Upper lobe of left lung (tissue), 6 donors: ENCODE measurements at regions not wholly inside any gene's neighbourhood (a gene's known extent, or its start where the extent isn't known, plus 50 kb on each side); places are given as distances from the start of the nearest gene placed in this dataset.

Experiments
- ATAC-seq, 2 donors: fragments of 200-7000 bp; cut with Tn5 transposase; one replicate each; pipeline ENCODE4 v1.9.1; 2022; ENCODE audit warnings: mild to moderate bottlenecking in 2 of 2, moderate library complexity in 2 of 2; ENCODE audit not compliant: low FRiP score in 2 of 2
- DNase-seq, 2 donors: peaks; one replicate each; pipeline ENCODE4 v3.0.0-alpha.2; 2019 to 2020
- H3K27ac ChIP-seq, 4 donors: fragments of 200-600 bp; sonication (generic); one replicate each; pipeline ENCODE4 v1.5.1; 2016 to 2019
- H3K27me3 ChIP-seq, 4 donors: fragments of 200-600 bp; sonication (generic); one replicate each; pipeline ENCODE4 v1.5.1; 2017 to 2019
- H3K36me3 ChIP-seq, 4 donors: fragments of 200-600 bp; sonication (generic); one replicate each; pipeline ENCODE4 v1.5.1; 2016 to 2019
- H3K4me1 ChIP-seq, 4 donors: fragments of 200-600 bp; sonication (generic); one replicate each; pipeline ENCODE4 v1.5.1; 2018 to 2019
- H3K4me3 ChIP-seq, 4 donors: fragments of 200-600 bp; sonication (generic); one replicate each; pipeline ENCODE4 v1.5.1; 2017 to 2019; ENCODE audit warnings: mild to moderate bottlenecking in 2 of 4, moderate library complexity in 1 of 4
- H3K9me3 ChIP-seq, 4 donors: fragments of 200-600 bp; sonication (generic); one replicate each; pipeline ENCODE4 v1.5.1; 2018 to 2019
- EP300 ChIP-seq, 4 donors: sonication (generic); formaldehyde crosslinking; IDR thresholded peaks; one replicate each; pipeline ENCODE4 v1.5.1; 2017; ENCODE audit warnings: antibody characterized with exemption in 4 of 4, control low read depth in 2 of 4
- POLR2A ChIP-seq, 4 donors: fragments of 450-650 bp; IDR thresholded peaks; one replicate each; pipeline ENCODE4 v1.5.1; 2016 to 2017; ENCODE audit warnings: antibody characterized with exemption in 4 of 4, mild to moderate bottlenecking in 2 of 4
- POLR2AphosphoS5 ChIP-seq, 2 donors: sonication (generic); formaldehyde crosslinking; IDR thresholded peaks; one replicate each; pipeline ENCODE4 v1.5.1; 2017; ENCODE audit warnings: antibody characterized with exemption in 2 of 2
- WGBS, 2 donors: methylation state at CpG; one replicate each; pipeline ENCODE4 v1.1.5; 2017 to 2018; 5-methylcytosine and 5-hydroxymethylcytosine counted together
- TF ChIP-seq, protein P1 (sequence below), 6 experiments: fragments of 450-650 bp in 4 of 6; fragments of 200-600 bp in 2 of 6; sonication (generic) in 2 of 6; IDR thresholded peaks; one replicate each; pipeline ENCODE4 v1.5.1; 2016 to 2019; ENCODE audit warnings: antibody characterized with exemption in 6 of 6
- donor health status: DM: no; HTN: no; CAD: no; lungs with moderate emphysema.
- donor health status: DM: no; HTN: yes; CAD: no; lungs with severe emphysema.

- DNase-seq (no peak), ATAC-seq (no peak)
- no peak overlapping the region for H3K4me3 ChIP-seq
- H3K27me3 ChIP-seq = no peaks in the 10 kb centered on the region
- H3K36me3 ChIP-seq = no peaks in the 10 kb centered on the region
- WGBS, 2 donors = 97 to 100% methylated on average over 1 of the region's 1 CpG
- TF ChIP-seq POLR2AphosphoS5 (IDR thresholded peaks at IDR 0.05) (no peak), POLR2A (IDR thresholded peaks at IDR 0.05) (no peak), EP300 (IDR thresholded peaks at IDR 0.05) (no peak)
- TF ChIP-seq, protein P1, sequence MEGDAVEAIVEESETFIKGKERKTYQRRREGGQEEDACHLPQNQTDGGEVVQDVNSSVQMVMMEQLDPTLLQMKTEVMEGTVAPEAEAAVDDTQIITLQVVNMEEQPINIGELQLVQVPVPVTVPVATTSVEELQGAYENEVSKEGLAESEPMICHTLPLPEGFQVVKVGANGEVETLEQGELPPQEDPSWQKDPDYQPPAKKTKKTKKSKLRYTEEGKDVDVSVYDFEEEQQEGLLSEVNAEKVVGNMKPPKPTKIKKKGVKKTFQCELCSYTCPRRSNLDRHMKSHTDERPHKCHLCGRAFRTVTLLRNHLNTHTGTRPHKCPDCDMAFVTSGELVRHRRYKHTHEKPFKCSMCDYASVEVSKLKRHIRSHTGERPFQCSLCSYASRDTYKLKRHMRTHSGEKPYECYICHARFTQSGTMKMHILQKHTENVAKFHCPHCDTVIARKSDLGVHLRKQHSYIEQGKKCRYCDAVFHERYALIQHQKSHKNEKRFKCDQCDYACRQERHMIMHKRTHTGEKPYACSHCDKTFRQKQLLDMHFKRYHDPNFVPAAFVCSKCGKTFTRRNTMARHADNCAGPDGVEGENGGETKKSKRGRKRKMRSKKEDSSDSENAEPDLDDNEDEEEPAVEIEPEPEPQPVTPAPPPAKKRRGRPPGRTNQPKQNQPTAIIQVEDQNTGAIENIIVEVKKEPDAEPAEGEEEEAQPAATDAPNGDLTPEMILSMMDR (IDR thresholded peaks at IDR 0.05) = no peak
- no peaks in the 10 kb centered on the region for H3K9me3 ChIP-seq
- H3K4me1 ChIP-seq = no peaks in the 10 kb centered on the region
- no peak overlapping the region for H3K27ac ChIP-seq
These were observed 324.7 kb downstream of the FOXL1 start for GRCh38 chr16:86903068-86903467.

DNA sequence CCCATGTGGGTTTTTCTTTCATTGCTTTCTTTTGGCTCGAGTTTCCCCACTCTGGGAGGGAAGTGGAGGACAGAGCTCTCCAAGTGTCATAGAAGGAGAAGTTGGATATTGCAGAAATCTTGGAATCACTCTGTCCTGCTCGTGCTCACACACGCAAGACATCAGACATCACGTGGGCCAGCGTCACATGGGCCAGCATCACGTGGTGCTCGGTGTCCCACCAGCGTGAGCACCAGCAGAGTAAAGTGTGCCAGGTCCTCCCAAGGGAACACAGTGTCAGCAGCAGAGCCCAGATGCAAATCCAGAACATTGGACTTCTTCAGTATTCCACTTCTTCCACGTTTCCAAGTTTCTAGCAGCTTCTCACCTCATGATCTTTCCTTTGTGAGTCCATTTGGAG, 327.0 kb downstream of the FOXL1 start:
- DNase-seq = no peak
- Histone ChIP-seq H3K36me3 (no peaks in the 10 kb centered on the region), H3K4me1 (no peaks in the 10 kb centered on the region), H3K27me3 (no peaks in the 10 kb centered on the region), H3K27ac (no peak overlapping the region), H3K4me3 (no peak overlapping the region), H3K9me3 (no peaks in the 10 kb centered on the region)
- no peak for ATAC-seq
- 82 to 90% methylated on average over 8 to 9 of the region's 9 CpGs for WGBS, 2 donors
- TF ChIP-seq POLR2AphosphoS5 (IDR thresholded peaks at IDR 0.05) (no peak), EP300 (IDR thresholded peaks at IDR 0.05) (no peak), POLR2A (IDR thresholded peaks at IDR 0.05) (no peak)
- TF ChIP-seq, protein P1 (IDR thresholded peaks at IDR 0.05) = no peak

DNA sequence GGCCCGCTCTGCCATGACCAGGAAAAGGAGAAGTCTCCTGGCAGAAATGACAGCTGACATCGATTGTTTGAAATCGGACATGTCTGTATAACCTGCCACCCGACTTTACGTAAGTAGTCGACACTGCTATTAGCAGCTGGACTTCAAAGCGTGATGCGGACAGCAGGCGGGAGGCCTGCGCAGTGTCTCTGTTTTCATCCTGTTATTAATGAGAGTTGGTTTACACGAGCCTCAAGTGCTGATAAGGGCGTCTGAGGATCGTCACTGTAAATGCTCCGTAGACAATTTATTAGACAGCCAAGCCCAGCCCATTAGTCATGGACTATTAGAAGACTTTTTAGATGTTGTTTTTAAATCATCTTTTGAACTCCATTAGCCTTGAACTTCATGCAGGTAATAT, 328.3 kb downstream of the FOXL1 start:
- Histone ChIP-seq H3K4me1 (no peaks in the 10 kb centered on the region), H3K27ac (no peak overlapping the region), H3K36me3 (no peaks in the 10 kb centered on the region), H3K4me3 (no peak overlapping the region), H3K27me3 (no peaks in the 10 kb centered on the region), H3K9me3 (no peaks in the 10 kb centered on the region)
- WGBS, 2 donors = 44 to 64% methylated on average over 14 of the region's 14 CpGs
- DNase-seq = no peak
- ATAC-seq = no peak
- TF ChIP-seq POLR2AphosphoS5 (IDR thresholded peaks at IDR 0.05) = no peak
- TF ChIP-seq, protein P1 (IDR thresholded peaks at IDR 0.05) = no peak
- TF ChIP-seq POLR2A (IDR thresholded peaks at IDR 0.05) = no peak
- no peak for TF ChIP-seq EP300 (IDR thresholded peaks at IDR 0.05)

GRCh38 chr16:86909359-86910160, 331.2 kb downstream of the FOXL1 start:
- no peak overlapping the region for H3K27ac ChIP-seq
- H3K9me3 ChIP-seq = no peaks in the 10 kb centered on the region
- no peaks in the 10 kb centered on the region for H3K4me1 ChIP-seq
- H3K27me3 ChIP-seq = no peaks in the 10 kb centered on the region
- TF ChIP-seq POLR2AphosphoS5 (IDR thresholded peaks at IDR 0.05) (no peak), POLR2A (IDR thresholded peaks at IDR 0.05) (no peak)
- TF ChIP-seq, protein P1 (IDR thresholded peaks at IDR 0.05) = no peak
- H3K4me3 ChIP-seq = no peak overlapping the region
- ATAC-seq (no peak), DNase-seq (no peak)
- no peaks in the 10 kb centered on the region for H3K36me3 ChIP-seq
- WGBS, 2 donors = 79 to 81% methylated on average over 18 to 19 of the region's 19 CpGs
